ENCODE measurements at regions not wholly inside any gene's neighbourhood (a gene's known extent, or its start where the extent isn't known, plus 50 kb on each side); places are given as distances from the start of the nearest gene placed in this dataset.

DNA sequence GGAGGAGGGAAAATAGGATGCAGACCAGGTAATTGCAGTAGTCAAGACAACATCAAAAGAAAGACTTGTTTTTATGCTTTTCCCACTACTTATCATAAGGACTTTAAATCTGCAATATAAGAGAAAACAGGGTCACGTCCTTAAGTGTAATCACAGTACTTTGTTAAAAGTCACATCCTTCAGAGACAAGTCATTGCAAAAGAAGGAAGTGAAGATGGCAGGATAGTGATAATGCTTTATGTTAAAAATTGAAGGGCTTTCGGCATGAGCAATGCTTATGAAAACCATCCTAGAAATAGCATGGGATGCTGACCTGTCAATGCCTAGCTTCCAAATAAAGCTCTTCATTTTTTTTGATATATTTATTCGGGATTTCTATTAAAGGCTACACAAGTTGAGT, 110.2 kb upstream of the TENM3 start:
- Mint-ChIP-seq H3K27ac (no peak overlapping the region), H3K4me1 (peaks cover 12% of the 10 kb centered on the region), H3K27me3 (ENCODE audit: low read depth) (peaks cover 17% of the 10 kb centered on the region), H3K9me3 (no peaks in the 10 kb centered on the region), H3K36me3 (ENCODE audit: low read depth) (no peaks in the 10 kb centered on the region), H3K4me3 (no peak overlapping the region)
- TF ChIP-seq, protein P1, sequence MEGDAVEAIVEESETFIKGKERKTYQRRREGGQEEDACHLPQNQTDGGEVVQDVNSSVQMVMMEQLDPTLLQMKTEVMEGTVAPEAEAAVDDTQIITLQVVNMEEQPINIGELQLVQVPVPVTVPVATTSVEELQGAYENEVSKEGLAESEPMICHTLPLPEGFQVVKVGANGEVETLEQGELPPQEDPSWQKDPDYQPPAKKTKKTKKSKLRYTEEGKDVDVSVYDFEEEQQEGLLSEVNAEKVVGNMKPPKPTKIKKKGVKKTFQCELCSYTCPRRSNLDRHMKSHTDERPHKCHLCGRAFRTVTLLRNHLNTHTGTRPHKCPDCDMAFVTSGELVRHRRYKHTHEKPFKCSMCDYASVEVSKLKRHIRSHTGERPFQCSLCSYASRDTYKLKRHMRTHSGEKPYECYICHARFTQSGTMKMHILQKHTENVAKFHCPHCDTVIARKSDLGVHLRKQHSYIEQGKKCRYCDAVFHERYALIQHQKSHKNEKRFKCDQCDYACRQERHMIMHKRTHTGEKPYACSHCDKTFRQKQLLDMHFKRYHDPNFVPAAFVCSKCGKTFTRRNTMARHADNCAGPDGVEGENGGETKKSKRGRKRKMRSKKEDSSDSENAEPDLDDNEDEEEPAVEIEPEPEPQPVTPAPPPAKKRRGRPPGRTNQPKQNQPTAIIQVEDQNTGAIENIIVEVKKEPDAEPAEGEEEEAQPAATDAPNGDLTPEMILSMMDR (IDR thresholded peaks at IDR 0.05; ENCODE audit: unreplicated experiment in 3 of 3) = no peak

DNA sequence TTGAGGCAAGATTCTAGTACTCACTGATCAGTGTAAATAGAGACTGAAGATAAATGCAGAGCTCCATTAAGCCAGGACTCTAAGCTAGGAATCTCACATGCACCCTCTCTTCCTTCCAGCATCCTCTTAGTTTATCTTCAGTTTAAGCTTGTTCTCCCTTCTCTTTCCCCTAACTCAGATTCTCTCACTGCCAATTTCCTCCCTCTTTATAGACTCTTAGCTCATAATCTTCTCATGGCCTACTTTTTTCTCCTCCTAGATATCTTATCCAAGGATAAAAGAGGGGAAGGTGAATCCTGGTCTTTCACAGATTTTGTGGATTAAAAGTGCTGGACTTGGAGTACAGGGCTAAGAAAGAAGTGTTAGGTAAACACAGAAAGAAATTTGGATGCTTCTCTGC, 108.9 kb upstream of the TENM3 start:
- H3K4me3 Mint-ChIP-seq = no peak overlapping the region
- no peak overlapping the region for H3K27ac Mint-ChIP-seq
- no peaks in the 10 kb centered on the region for H3K9me3 Mint-ChIP-seq
- H3K27me3 Mint-ChIP-seq (ENCODE audit: low read depth) = peaks cover 24% of the 10 kb centered on the region
- peaks cover 16% of the 10 kb centered on the region for H3K4me1 Mint-ChIP-seq
- TF ChIP-seq, protein P1 (IDR thresholded peaks at IDR 0.05; ENCODE audit: unreplicated experiment in 3 of 3) = no peak
- H3K36me3 Mint-ChIP-seq (ENCODE audit: low read depth) = no peaks in the 10 kb centered on the region

DNA sequence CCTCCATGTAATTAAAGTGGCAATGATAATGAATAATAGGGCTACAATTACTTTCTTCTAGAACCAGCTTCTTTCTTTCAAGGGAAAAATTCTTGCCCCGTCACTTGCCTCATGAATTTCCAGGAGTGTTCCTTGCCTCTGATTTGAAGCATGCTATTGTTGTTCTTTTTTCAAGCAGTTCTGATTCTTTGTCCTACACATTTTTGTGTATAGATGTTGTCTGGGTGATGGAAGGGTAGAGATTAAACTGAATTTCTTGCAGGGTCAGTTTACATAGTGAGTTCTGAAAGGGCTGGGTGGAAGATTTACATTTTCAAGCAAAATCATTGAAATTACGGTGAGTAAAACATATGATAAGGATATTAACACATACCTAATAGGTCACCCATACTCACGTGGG, 107.0 kb upstream of the TENM3 start:
- Mint-ChIP-seq H3K27me3 (ENCODE audit: low read depth) (peaks cover 39% of the 10 kb centered on the region), H3K27ac (peak overlapping the region in 1 of 3 experiments; percentile 1), H3K9me3 (no peaks in the 10 kb centered on the region), H3K4me3 (no peak overlapping the region), H3K4me1 (peaks cover 17% of the 10 kb centered on the region), H3K36me3 (ENCODE audit: low read depth) (no peaks in the 10 kb centered on the region)
- TF ChIP-seq, protein P1 (IDR thresholded peaks at IDR 0.05; ENCODE audit: unreplicated experiment in 3 of 3) = no peak

DNA sequence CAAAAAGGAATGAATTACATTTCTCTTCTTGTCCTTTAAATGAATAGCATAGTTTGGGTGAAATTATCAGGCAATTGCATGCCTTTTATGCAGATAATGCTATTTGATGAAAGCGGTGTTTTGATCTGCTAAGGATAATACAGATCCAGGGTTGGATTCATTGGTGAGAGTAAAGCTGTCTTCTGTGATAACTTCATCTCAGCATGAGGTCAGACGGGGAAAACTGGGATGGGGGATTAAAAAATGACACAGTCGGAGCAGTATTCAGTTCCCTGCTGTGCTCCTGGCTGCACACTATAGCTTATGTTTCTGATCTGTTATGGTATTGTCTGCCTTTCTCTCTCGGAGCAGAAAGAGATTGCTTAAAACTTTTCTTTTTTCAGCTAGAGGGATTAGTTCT, 105.9 kb upstream of the TENM3 start:
- H3K4me1 Mint-ChIP-seq = peaks cover 29% of the 10 kb centered on the region
- H3K36me3 Mint-ChIP-seq (ENCODE audit: low read depth) = no peaks in the 10 kb centered on the region
- peaks cover 50% of the 10 kb centered on the region for H3K27me3 Mint-ChIP-seq (ENCODE audit: low read depth)
- H3K27ac Mint-ChIP-seq = peak overlapping the region in 1 of 3 experiments; percentile 18
- H3K9me3 Mint-ChIP-seq = no peaks in the 10 kb centered on the region
- H3K4me3 Mint-ChIP-seq = no peak overlapping the region
- TF ChIP-seq, protein P1 (IDR thresholded peaks at IDR 0.05; ENCODE audit: unreplicated experiment in 3 of 3) = no peak

DNA sequence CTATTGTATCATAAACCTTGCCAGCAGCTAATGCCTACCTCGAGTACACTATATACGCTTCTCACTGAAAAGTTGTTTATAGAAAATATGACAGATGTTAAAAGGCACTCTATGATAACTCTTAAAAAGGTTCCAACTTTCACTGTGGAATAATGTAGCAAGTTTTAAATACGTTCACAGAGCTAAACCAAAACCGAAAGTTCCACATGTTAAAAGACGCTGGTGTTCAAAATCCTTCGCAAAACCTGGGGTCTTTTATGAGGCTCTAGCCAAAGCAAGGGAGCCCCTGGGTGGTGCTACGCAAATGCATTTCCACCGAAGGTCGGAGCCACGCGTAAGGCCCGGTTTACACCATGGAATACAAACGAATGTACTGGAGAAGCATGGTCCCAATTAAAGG, 103.7 kb upstream of the TENM3 start:
- no peak overlapping the region for H3K4me3 Mint-ChIP-seq
- H3K4me1 Mint-ChIP-seq = peaks cover 36% of the 10 kb centered on the region
- peaks cover 64% of the 10 kb centered on the region for H3K27me3 Mint-ChIP-seq (ENCODE audit: low read depth)
- no peaks in the 10 kb centered on the region for H3K9me3 Mint-ChIP-seq
- H3K27ac Mint-ChIP-seq = no peak overlapping the region
- TF ChIP-seq, protein P1 (IDR thresholded peaks at IDR 0.05; ENCODE audit: unreplicated experiment in 3 of 3) = no peak
- H3K36me3 Mint-ChIP-seq (ENCODE audit: low read depth) = no peaks in the 10 kb centered on the region

DNA sequence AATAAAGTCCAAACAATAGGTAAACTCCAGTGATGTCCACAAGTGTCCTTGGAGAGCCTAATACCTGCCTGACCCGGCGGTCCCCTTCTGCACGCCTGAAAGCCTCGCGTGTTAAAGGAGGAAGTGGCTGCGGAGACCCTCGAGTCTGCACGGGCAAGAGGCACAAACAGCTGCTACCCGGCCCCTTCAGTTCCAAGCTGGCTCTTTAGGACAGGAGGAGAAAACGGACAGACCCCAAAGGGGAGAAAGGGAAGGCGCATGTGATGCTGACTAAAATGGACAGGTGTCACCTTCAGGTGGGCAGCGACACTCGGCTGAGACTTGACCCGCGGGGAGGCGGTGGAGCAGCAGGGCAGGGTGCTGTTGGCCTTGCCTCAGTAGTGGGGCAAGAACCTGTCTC, 102.7 kb upstream of the TENM3 start:
- H3K27me3 Mint-ChIP-seq (ENCODE audit: low read depth) = peaks cover 67% of the 10 kb centered on the region
- H3K27ac Mint-ChIP-seq = no peak overlapping the region
- H3K4me1 Mint-ChIP-seq = peaks cover 41% of the 10 kb centered on the region
- no peaks in the 10 kb centered on the region for H3K9me3 Mint-ChIP-seq
- H3K4me3 Mint-ChIP-seq = peak overlapping the region in 2 of 3 experiments; percentile 30 to 47
- TF ChIP-seq, protein P1 (IDR thresholded peaks at IDR 0.05; ENCODE audit: unreplicated experiment in 3 of 3) = no peak
- H3K36me3 Mint-ChIP-seq (ENCODE audit: low read depth) = no peaks in the 10 kb centered on the region
